GM23338 (cell line): ENCODE measurements at regions not wholly inside any gene's neighbourhood (a gene's known extent, or its start where the extent isn't known, plus 50 kb on each side); places are given as distances from the start of the nearest gene placed in this dataset.

ENCODE experiments used
- CREB1 ChIP-seq: fragments of 250-450 bp; sonication (Bioruptor Pico); IDR thresholded peaks from 2 replicates; pipeline ENCODE4 v1.5.0; 2020; ENCODE audit warnings: low read depth, mild to moderate bottlenecking, moderate library complexity
- CTCF ChIP-seq, 2 experiments: fragments of 200-600 bp in 1 of 2; sonication (generic) in 1 of 2; conservative IDR thresholded peaks; 2 replicates each; pipeline versions ENCODE4 v1.5.1 to v1.6.1; 2016 to 2017; ENCODE audit warnings: antibody characterized with exemption in 2 of 2, low read depth in 2 of 2, mild to moderate bottlenecking in 2 of 2, moderate library complexity in 1 of 2
- EZH2 ChIP-seq: fragments of 200-600 bp; sonication (generic); IDR thresholded peaks from one replicate; pipeline ENCODE4 v1.8.0; 2017; ENCODE audit warnings: antibody characterized with exemption, mild to moderate bottlenecking, low read depth; ENCODE audit not compliant: unreplicated experiment
- POLR2AphosphoS5 ChIP-seq: IDR thresholded peaks from 2 replicates; pipeline ENCODE4 v1.6.1; 2016; ENCODE audit warnings: antibody characterized with exemption, low read depth
- REST ChIP-seq: IDR thresholded peaks from one replicate; pipeline ENCODE4 v1.6.1; 2018; ENCODE audit warnings: antibody characterized with exemption; ENCODE audit not compliant: unreplicated experiment
- TF ChIP-seq, protein P1 (sequence below): IDR thresholded peaks from 2 replicates; pipeline ENCODE4 v1.6.1; 2016; ENCODE audit warnings: antibody characterized with exemption
- TF ChIP-seq, protein P2 (sequence below): fragments of 250-450 bp; sonication (Bioruptor Pico); IDR thresholded peaks from 2 replicates; pipeline ENCODE4 v1.5.0; 2020; ENCODE audit warnings: mild to moderate bottlenecking, moderate library complexity

DNA sequence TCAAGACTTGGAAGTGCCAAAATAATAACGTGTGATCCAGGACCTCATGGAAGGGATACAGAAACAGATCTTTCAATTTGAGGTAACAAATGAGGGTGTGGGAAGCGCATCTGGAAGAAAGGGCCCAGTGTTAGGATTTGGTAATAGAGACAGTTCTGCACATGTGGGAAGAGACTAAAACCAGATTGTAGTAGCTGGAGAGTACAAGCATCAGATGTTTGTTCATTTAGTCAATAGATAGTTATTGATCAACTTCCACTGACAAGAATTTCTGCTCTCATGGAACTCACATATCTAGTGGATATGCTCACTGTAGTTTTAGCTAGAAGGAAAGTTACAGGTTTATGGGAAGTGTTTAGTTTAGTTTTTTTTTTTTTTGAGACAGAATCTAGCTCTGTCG is 153.6 kb downstream of the TLR5 start:
- no peak for TF ChIP-seq POLR2AphosphoS5
- TF ChIP-seq CTCF (conservative IDR thresholded peaks at IDR 0.05; ENCODE audit: low read depth in 2 of 2), result no peak
- no peak for TF ChIP-seq CREB1 (CRISPR knock-in tag)
- no peak for TF ChIP-seq REST
- TF ChIP-seq EZH2, result no peak
- TF ChIP-seq, protein P1, sequence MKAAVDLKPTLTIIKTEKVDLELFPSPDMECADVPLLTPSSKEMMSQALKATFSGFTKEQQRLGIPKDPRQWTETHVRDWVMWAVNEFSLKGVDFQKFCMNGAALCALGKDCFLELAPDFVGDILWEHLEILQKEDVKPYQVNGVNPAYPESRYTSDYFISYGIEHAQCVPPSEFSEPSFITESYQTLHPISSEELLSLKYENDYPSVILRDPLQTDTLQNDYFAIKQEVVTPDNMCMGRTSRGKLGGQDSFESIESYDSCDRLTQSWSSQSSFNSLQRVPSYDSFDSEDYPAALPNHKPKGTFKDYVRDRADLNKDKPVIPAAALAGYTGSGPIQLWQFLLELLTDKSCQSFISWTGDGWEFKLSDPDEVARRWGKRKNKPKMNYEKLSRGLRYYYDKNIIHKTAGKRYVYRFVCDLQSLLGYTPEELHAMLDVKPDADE, result no peak
- TF ChIP-seq, protein P2, sequence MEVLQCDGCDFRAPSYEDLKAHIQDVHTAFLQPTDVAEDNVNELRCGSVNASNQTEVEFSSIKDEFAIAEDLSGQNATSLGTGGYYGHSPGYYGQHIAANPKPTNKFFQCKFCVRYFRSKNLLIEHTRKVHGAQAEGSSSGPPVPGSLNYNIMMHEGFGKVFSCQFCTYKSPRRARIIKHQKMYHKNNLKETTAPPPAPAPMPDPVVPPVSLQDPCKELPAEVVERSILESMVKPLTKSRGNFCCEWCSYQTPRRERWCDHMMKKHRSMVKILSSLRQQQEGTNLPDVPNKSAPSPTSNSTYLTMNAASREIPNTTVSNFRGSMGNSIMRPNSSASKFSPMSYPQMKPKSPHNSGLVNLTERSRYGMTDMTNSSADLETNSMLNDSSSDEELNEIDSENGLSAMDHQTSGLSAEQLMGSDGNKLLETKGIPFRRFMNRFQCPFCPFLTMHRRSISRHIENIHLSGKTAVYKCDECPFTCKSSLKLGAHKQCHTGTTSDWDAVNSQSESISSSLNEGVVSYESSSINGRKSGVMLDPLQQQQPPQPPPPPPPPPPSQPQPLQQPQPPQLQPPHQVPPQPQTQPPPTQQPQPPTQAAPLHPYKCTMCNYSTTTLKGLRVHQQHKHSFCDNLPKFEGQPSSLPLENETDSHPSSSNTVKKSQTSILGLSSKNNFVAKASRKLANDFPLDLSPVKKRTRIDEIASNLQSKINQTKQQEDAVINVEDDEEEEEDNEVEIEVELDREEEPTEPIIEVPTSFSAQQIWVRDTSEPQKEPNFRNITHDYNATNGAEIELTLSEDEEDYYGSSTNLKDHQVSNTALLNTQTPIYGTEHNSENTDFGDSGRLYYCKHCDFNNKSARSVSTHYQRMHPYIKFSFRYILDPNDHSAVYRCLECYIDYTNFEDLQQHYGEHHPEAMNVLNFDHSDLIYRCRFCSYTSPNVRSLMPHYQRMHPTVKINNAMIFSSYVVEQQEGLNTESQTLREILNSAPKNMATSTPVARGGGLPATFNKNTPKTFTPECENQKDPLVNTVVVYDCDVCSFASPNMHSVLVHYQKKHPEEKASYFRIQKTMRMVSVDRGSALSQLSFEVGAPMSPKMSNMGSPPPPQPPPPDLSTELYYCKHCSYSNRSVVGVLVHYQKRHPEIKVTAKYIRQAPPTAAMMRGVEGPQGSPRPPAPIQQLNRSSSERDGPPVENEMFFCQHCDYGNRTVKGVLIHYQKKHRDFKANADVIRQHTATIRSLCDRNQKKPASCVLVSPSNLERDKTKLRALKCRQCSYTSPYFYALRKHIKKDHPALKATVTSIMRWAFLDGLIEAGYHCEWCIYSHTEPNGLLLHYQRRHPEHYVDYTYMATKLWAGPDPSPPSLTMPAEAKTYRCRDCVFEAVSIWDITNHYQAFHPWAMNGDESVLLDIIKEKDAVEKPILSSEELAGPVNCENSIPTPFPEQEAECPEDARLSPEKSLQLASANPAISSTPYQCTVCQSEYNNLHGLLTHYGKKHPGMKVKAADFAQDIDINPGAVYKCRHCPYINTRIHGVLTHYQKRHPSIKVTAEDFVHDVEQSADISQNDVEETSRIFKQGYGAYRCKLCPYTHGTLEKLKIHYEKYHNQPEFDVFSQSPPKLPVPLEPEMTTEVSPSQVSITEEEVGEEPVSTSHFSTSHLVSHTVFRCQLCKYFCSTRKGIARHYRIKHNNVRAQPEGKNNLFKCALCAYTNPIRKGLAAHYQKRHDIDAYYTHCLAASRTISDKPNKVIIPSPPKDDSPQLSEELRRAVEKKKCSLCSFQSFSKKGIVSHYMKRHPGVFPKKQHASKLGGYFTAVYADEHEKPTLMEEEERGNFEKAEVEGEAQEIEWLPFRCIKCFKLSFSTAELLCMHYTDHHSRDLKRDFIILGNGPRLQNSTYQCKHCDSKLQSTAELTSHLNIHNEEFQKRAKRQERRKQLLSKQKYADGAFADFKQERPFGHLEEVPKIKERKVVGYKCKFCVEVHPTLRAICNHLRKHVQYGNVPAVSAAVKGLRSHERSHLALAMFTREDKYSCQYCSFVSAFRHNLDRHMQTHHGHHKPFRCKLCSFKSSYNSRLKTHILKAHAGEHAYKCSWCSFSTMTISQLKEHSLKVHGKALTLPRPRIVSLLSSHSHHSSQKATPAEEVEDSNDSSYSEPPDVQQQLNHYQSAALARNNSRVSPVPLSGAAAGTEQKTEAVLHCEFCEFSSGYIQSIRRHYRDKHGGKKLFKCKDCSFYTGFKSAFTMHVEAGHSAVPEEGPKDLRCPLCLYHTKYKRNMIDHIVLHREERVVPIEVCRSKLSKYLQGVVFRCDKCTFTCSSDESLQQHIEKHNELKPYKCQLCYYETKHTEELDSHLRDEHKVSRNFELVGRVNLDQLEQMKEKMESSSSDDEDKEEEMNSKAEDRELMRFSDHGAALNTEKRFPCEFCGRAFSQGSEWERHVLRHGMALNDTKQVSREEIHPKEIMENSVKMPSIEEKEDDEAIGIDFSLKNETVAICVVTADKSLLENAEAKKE, result no peak
